Gastrocnemius medialis (tissue), 4 donors: ENCODE measurements at regions not wholly inside any gene's neighbourhood (a gene's known extent, or its start where the extent isn't known, plus 50 kb on each side); places are given as distances from the start of the nearest gene placed in this dataset.

ENCODE experiments used
- ATAC-seq, 2 donors: fragments of 150-250 bp; one replicate each; pipeline ENCODE4 v1.9.1; 2016
- DNase-seq, 2 donors: peaks; one replicate each; pipeline ENCODE4 v3.0.0-alpha.2; 2019
- H3K27ac ChIP-seq, 4 donors: fragments of 200-600 bp; sonication (generic); 1 replicate in 1 of 4; 2 replicates in 3 of 4; pipeline ENCODE4 v1.5.1; 2016 to 2018; ENCODE audit warnings: mild to moderate bottlenecking in 2 of 4, moderate library complexity in 1 of 4
- H3K27me3 ChIP-seq, 3 donors: fragments of 200-600 bp; sonication (generic) in 2 of 3; 1 replicate in 1 of 3; 2 replicates in 2 of 3; pipeline versions ENCODE4 v1.5.1 to v1.6.0; 2016 to 2019; ENCODE audit warnings: mild to moderate bottlenecking in 1 of 3, moderate library complexity in 1 of 3
- H3K36me3 ChIP-seq, 2 donors: fragments of 200-600 bp; sonication (generic) in 1 of 2; one replicate each; pipeline ENCODE4 v1.5.1; 2017 to 2018
- H3K4me1 ChIP-seq, 2 donors: fragments of 200-600 bp; sonication (generic) in 1 of 2; one replicate each; pipeline ENCODE4 v1.5.1; 2016 to 2017; ENCODE audit warnings: mild to moderate bottlenecking in 2 of 2
- H3K4me3 ChIP-seq, 4 donors: fragments of 200-600 bp; sonication (generic) in 3 of 4; 1 replicate in 1 of 4; 2 replicates in 3 of 4; pipeline ENCODE4 v1.5.1; 2016 to 2019; ENCODE audit warnings: mild to moderate bottlenecking in 2 of 4
- H3K9me3 ChIP-seq, 3 donors: fragments of 200-600 bp; sonication (generic) in 2 of 3; 1 replicate in 1 of 3; 2 replicates in 2 of 3; pipeline ENCODE4 v1.5.1; 2016 to 2019
- CTCF ChIP-seq, 5 experiments: fragments of 450-650 bp in 3 of 5; fragments of 200-600 bp in 2 of 5; sonication (generic) in 2 of 5; IDR thresholded peaks in 4 of 5; conservative IDR thresholded peaks in 1 of 5; 1 replicate in 4 of 5; 2 replicates in 1 of 5; pipeline ENCODE4 v1.5.1; 2016 to 2019; ENCODE audit warnings: antibody characterized with exemption in 5 of 5, mild to moderate bottlenecking in 3 of 5, moderate library complexity in 3 of 5
- POLR2A ChIP-seq, 2 donors: fragments of 450-650 bp; IDR thresholded peaks; one replicate each; pipeline ENCODE4 v1.6.1; 2017; ENCODE audit warnings: antibody characterized with exemption in 2 of 2, mild to moderate bottlenecking in 2 of 2, moderate library complexity in 2 of 2
- in situ Hi-C, 4 donors: fragments of 200-750 bp; cut with MboI; loops; one replicate each; pipeline versions ENCODE4 v1.15.0 to v1.8.0; 2017; ENCODE audit warnings: low sequenced_read_pairs in 4 of 4
- intact Hi-C: fragments of 100-400 bp; cut with DNase I; formaldehyde crosslinking; loops from one replicate; pipeline ENCODE4 v1.15.1; 2023; ENCODE audit warnings: low total_unique reads

GRCh38 chr3:61448378-61448777, 113.0 kb upstream of the PTPRG start:
- in situ Hi-C loops (no loop called here), intact Hi-C loops (loop anchor here (5.0 kb wide), 1 partner anchor 474 kb away; no protein-coding TSS in a partner anchor)
- no peaks in the 10 kb centered on the region for H3K36me3 ChIP-seq
- ATAC-seq (peak; percentile 98), DNase-seq (peak; percentile 12 to 50)
- H3K27ac ChIP-seq: peak overlapping the region; percentile 71 to 80 (median 76)
- no peak overlapping the region for H3K4me3 ChIP-seq
- H3K4me1 ChIP-seq: peaks cover 24 to 34% of the 10 kb centered on the region in 2 donors
- no peak for TF ChIP-seq CTCF (IDR thresholded peaks at IDR 0.05 in 4 of 5, conservative IDR thresholded peaks at IDR 0.05 in 1 of 5)
- TF ChIP-seq POLR2A (IDR thresholded peaks at IDR 0.05): no peak
- no peaks in the 10 kb centered on the region for H3K27me3 ChIP-seq
- H3K9me3 ChIP-seq: no peaks in the 10 kb centered on the region

GRCh38 chr3:61449327-61450040, 111.9 kb upstream of the PTPRG start:
- Histone ChIP-seq H3K27me3 (no peaks in the 10 kb centered on the region), H3K27ac (peak overlapping the region; percentile 1 to 80 (median 50)), H3K9me3 (no peaks in the 10 kb centered on the region), H3K36me3 (no peaks in the 10 kb centered on the region), H3K4me3 (no peak overlapping the region), H3K4me1 (peaks cover 18 to 26% of the 10 kb centered on the region in 2 donors)
- no peak for DNase-seq
- TF ChIP-seq CTCF (IDR thresholded peaks at IDR 0.05 in 4 of 5, conservative IDR thresholded peaks at IDR 0.05 in 1 of 5): no peak
- TF ChIP-seq POLR2A (IDR thresholded peaks at IDR 0.05): no peak
- no peak for ATAC-seq
- in situ Hi-C loops: no loop called here
- intact Hi-C loops: loop anchor here (1.0 to 5.0 kb wide), 2 partner anchors 45 to 473 kb away; no protein-coding TSS in a partner anchor

GRCh38 chr3:61450866-61451265, 110.5 kb upstream of the PTPRG start:
- intact Hi-C loops: no loop called here
- in situ Hi-C loops: no loop called here
- no peak for TF ChIP-seq POLR2A (IDR thresholded peaks at IDR 0.05)
- TF ChIP-seq CTCF (IDR thresholded peaks at IDR 0.05 in 4 of 5, conservative IDR thresholded peaks at IDR 0.05 in 1 of 5): no peak
- no peaks in the 10 kb centered on the region for H3K9me3 ChIP-seq
- DNase-seq (no peak), ATAC-seq (no peak)
- H3K4me1 ChIP-seq: peaks cover 16% of the 10 kb centered on the region in 2 donors
- no peak overlapping the region for H3K4me3 ChIP-seq
- H3K27me3 ChIP-seq: no peaks in the 10 kb centered on the region
- no peaks in the 10 kb centered on the region for H3K36me3 ChIP-seq
- H3K27ac ChIP-seq: no peak overlapping the region

- ATAC-seq (no peak), DNase-seq (no peak)
- TF ChIP-seq CTCF (IDR thresholded peaks at IDR 0.05 in 4 of 5, conservative IDR thresholded peaks at IDR 0.05 in 1 of 5) (no peak), POLR2A (IDR thresholded peaks at IDR 0.05) (no peak)
- Histone ChIP-seq H3K4me1 (peaks cover 16% of the 10 kb centered on the region in 2 donors), H3K4me3 (no peak overlapping the region), H3K36me3 (no peaks in the 10 kb centered on the region), H3K27ac (no peak overlapping the region), H3K9me3 (no peaks in the 10 kb centered on the region), H3K27me3 (no peaks in the 10 kb centered on the region)
- intact Hi-C loops: no loop called here
- in situ Hi-C loops: no loop called here
Observed at GRCh38 chr3:61451841-61452240, 109.5 kb upstream of the PTPRG start.
